GM12878 (cell line): ENCODE measurements at regions not wholly inside any gene's neighbourhood (a gene's known extent, or its start where the extent isn't known, plus 50 kb on each side); places are given as distances from the start of the nearest gene placed in this dataset.

ENCODE experiments used
- ATAC-seq: fragments of 200-7000 bp; cut with Tn5 transposase; 3 replicates; pipeline ENCODE4 v1.9.1; 2020; ENCODE audit warnings: mild to moderate bottlenecking, moderate library complexity
- BruUV-seq: library from RNA; stranded (reverse); fragments of 400-500 nt; replicated peaks from 2 replicates; lab custom pipeline; 2021; lab: Mats Ljungman, UMichigan
- CTCF ChIA-PET: fragments of 300-600 bp; sonication (Branson Sonifier 250); formaldehyde crosslinking; extraction: SDS; loops from one replicate; lab custom pipeline; 2021; ENCODE audit warnings: inconsistent platforms; lab: Yijun Ruan, JAX
- POLR2A ChIA-PET: fragments of 350-600 bp; formaldehyde crosslinking; extraction: SDS; loops from one replicate; lab custom pipeline; 2021; ENCODE audit warnings: inconsistent platforms; lab: Charles Lee
- RAD21 ChIA-PET: fragments of 300-600 bp; sonication (Branson Sonifier 250); formaldehyde crosslinking; loops from one replicate; lab custom pipeline; 2023; ENCODE audit warnings: antibody characterized with exemption; ENCODE audit not compliant: unreplicated experiment; lab: Charles Lee
- SMC1A ChIA-PET: fragments of 300-600 bp; sonication (Branson Sonifier 250); formaldehyde crosslinking; loops from one replicate; lab custom pipeline; 2023; ENCODE audit not compliant: unreplicated experiment, uncharacterized antibody; lab: Charles Lee
- DNase-seq: peaks from one replicate; pipeline ENCODE4 v3.0.0-alpha.2; 2011; ENCODE audit warnings: low read depth, low spot score
- FAIRE-seq: peaks from 3 replicates; lab custom pipeline; 2011; peaks lifted over from hg19 to GRCh38; lab: Jason Lieb, UNC
- H2AFZ ChIP-seq: 2 replicates; pipeline ENCODE4 v1.6.0; 2011; ENCODE audit warnings: low read depth, low read length, control low read depth; ENCODE audit not compliant: control insufficient read depth
- H3K27ac ChIP-seq: 2 replicates; pipeline ENCODE4 v1.5.1; 2011; ENCODE audit warnings: control low read depth; ENCODE audit not compliant: control insufficient read depth, insufficient read depth
- H3K27me3 ChIP-seq, 2 experiments: replicated peaks in 1 of 2; 2 replicates each; pipeline versions ENCODE4 v1.6.0 to v1.6.1; 2011; ENCODE audit warnings: low read length in 1 of 2; ENCODE audit not compliant: control insufficient read depth in 2 of 2, insufficient read depth in 2 of 2
- H3K36me3 ChIP-seq, 2 experiments: 2 replicates each; pipeline ENCODE4 v1.5.1; 2011; ENCODE audit warnings: low read length in 1 of 2; ENCODE audit not compliant: control insufficient read depth in 2 of 2, insufficient read depth in 2 of 2
- H3K4me1 ChIP-seq: 2 replicates; pipeline ENCODE4 v1.6.1; 2011; ENCODE audit warnings: mild to moderate bottlenecking, low read length, moderate library complexity, mixed read lengths; ENCODE audit not compliant: control insufficient read depth, insufficient read depth
- H3K4me2 ChIP-seq: 2 replicates; pipeline ENCODE4 v1.6.0; 2011; ENCODE audit warnings: control low read depth; ENCODE audit not compliant: control insufficient read depth, insufficient read depth
- H3K4me3 ChIP-seq: fragments of 200-600 bp; sonication (generic); 2 replicates; pipeline ENCODE4 v1.5.1; 2016
- H3K79me2 ChIP-seq: 2 replicates; pipeline ENCODE4 v1.6.0; 2011; ENCODE audit warnings: low read length; ENCODE audit not compliant: control insufficient read depth, insufficient read depth
- H3K9ac ChIP-seq: 2 replicates; pipeline ENCODE4 v1.8.0; 2011; ENCODE audit warnings: low read length, control low read depth, mixed read lengths; ENCODE audit not compliant: control insufficient read depth, insufficient read depth
- H3K9me3 ChIP-seq: replicated peaks from 3 replicates; pipeline ENCODE4 v1.5.1; 2011; ENCODE audit warnings: mild to moderate bottlenecking, low read length; ENCODE audit not compliant: control insufficient read depth, insufficient read depth
- H4K20me1 ChIP-seq: 2 replicates; pipeline ENCODE4 v1.6.0; 2011; ENCODE audit not compliant: control insufficient read depth, insufficient read depth
- CBX3 ChIP-seq: fragments of 200-600 bp; sonication (generic); IDR thresholded peaks from 2 replicates; pipeline ENCODE4 v1.6.1; 2016; ENCODE audit warnings: low read depth, borderline replicate concordance
- DPF2 ChIP-seq: fragments of 450-650 bp; IDR thresholded peaks from 2 replicates; pipeline ENCODE4 v1.6.1; 2017; ENCODE audit warnings: mild to moderate bottlenecking
- EZH2 ChIP-seq: IDR thresholded peaks from 2 replicates; pipeline ENCODE4 v1.6.1; 2012; ENCODE audit warnings: low read depth, mild to moderate bottlenecking, control low read depth, inconsistent platforms, low read length, borderline replicate concordance; ENCODE audit not compliant: control insufficient read depth
- MXI1 ChIP-seq: fragments of 150-350 bp; IDR thresholded peaks from 2 replicates; pipeline ENCODE4 v1.6.1; 2011; ENCODE audit warnings: low read depth, mild to moderate bottlenecking, inconsistent platforms, low read length, improper control_type of control experiment
- STAT3 ChIP-seq: IDR thresholded peaks from 2 replicates; pipeline ENCODE4 v1.6.1; 2011; ENCODE audit warnings: low read depth, low read length, improper control_type of control experiment
- TCF7 ChIP-seq: IDR thresholded peaks from 2 replicates; pipeline ENCODE4 v1.6.1; 2014; ENCODE audit warnings: antibody characterized with exemption, borderline replicate concordance
- USF2 ChIP-seq: IDR thresholded peaks from 2 replicates; pipeline ENCODE4 v1.6.1; 2011; ENCODE audit warnings: low read depth, low read length, improper control_type of control experiment, borderline replicate concordance
- ZNF24 ChIP-seq: fragments of 450-650 bp; IDR thresholded peaks from 2 replicates; pipeline ENCODE4 v1.6.1; 2017; ENCODE audit warnings: antibody characterized with exemption, mild to moderate bottlenecking
- WGBS: methylation state at CpG from one replicate; pipeline ENCODE4 v1.1.6; 2016; ENCODE audit warnings: low lambda C conversion rate; ENCODE audit not compliant: insufficient replicate concordance, insufficient coverage; ENCODE audit errors: missing lambda C conversion rate; 5-methylcytosine and 5-hydroxymethylcytosine counted together
- in situ Hi-C: fragments of 300-500 bp; cut with MboI; formaldehyde crosslinking; loops from 9 replicates; pipeline ENCODE4 v1.14.3; 2018; ENCODE audit warnings: mixed read lengths
- intact Hi-C: fragments of 100-400 bp; cut with micrococcal nuclease; formaldehyde crosslinking; loops from one replicate; pipeline ENCODE4 v1.14.2; 2022; ENCODE audit not compliant: unreplicated experiment

- RAD21 ChIA-PET = no interaction called here
- FAIRE-seq (no peak), DNase-seq (no peak), ATAC-seq (no peak)
- Histone ChIP-seq H3K4me2 (no peak overlapping the region), H3K4me1 (peaks cover 18% of the 10 kb centered on the region), H3K36me3 (no peaks in the 10 kb centered on the region), H3K27ac (no peak overlapping the region), H4K20me1 (no peaks in the 10 kb centered on the region), H3K79me2 (no peaks in the 10 kb centered on the region), H3K9me3 (no peaks in the 10 kb centered on the region; the same call in 1 of the 3 replicates), H2AFZ (no peak overlapping the region), H3K9ac (no peak overlapping the region), H3K4me3 (no peak overlapping the region), H3K27me3 (no peaks in the 10 kb centered on the region)
- in situ Hi-C loops = no loop called here
- POLR2A ChIA-PET = no interaction called here
- SMC1A ChIA-PET = no interaction called here
- intact Hi-C loops = no loop called here
- 73% methylated on average over 10 of the region's 10 CpGs for WGBS
- no TSS peak for BruUV-seq
- TF ChIP-seq STAT3 (no peak), TCF7 (no peak), DPF2 (no peak), EZH2 (no peak), CBX3 (no peak), USF2 (no peak), ZNF24 (no peak), MXI1 (no peak)
- CTCF ChIA-PET = no interaction called here
Measured at GRCh38 chr10:123496996-123497660, 169.0 kb upstream of the GPR26 start.
